Right forelimb (tissue), 1 donor: ENCODE measurements at regions not wholly inside any gene's neighbourhood (a gene's known extent, or its start where the extent isn't known, plus 50 kb on each side); places are given as distances from the start of the nearest gene placed in this dataset.
"Not testable (repeated sequence)": the region's sequence is repeated elsewhere in the genome, so short reads cannot be mapped to it uniquely, and the experiment has no call there.

Source experiments
- DNase-seq: peaks from one replicate; pipeline ENCODE4 v3.0.0-alpha.2; 2018

DNA sequence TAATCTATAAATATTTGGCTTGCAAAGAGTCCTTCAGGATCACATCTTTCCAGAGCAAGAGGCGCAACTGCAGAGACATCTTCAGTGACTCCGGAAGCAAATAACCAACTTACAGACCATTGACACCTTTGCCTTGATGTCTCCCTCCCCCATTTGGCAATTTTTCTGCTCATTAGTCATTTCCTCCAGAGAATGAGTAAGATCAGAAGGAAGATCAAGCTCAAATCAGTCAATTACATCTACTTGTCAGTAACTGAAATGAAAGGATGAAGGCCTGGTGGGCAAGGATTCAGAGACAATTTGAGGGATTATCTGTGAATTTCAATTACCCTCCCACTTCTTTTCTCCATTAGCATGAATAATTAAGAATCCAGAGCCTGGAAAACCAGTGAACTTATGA, 665.6 kb upstream of the CPEB2 start:
- no peak for DNase-seq

DNA sequence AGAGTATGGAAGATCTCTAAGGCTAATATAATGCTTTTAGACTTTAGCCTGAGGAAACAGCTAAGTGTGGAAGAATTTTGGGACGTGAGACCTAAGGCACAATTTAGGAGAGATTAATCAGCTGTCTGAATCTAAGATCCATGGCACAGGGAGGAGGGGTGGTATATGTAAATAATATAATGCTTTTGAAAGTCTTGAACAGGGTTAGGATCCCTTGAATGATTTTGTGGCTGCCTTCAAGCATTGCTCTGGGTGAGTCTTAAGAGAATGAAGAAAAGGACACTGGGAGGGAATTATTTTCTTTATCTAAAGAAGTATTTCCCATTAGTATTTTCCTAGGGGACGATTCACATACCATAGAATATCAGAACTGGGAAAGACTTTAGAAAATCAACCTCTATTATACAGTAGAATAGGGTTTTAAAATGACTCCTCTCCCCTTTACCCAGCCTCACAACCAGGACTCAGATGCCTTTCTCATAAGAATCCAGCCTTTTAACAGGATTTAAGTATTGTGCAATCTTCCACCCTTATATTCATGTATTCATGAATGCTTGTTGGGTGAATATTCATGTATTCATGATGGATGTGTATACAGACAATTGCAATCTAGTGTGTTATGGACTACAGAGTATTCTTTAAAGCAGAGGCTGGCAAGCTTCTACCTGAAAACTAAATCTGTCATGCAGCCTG, 664.2 kb upstream of the CPEB2 start:
- DNase-seq = no peak

DNA sequence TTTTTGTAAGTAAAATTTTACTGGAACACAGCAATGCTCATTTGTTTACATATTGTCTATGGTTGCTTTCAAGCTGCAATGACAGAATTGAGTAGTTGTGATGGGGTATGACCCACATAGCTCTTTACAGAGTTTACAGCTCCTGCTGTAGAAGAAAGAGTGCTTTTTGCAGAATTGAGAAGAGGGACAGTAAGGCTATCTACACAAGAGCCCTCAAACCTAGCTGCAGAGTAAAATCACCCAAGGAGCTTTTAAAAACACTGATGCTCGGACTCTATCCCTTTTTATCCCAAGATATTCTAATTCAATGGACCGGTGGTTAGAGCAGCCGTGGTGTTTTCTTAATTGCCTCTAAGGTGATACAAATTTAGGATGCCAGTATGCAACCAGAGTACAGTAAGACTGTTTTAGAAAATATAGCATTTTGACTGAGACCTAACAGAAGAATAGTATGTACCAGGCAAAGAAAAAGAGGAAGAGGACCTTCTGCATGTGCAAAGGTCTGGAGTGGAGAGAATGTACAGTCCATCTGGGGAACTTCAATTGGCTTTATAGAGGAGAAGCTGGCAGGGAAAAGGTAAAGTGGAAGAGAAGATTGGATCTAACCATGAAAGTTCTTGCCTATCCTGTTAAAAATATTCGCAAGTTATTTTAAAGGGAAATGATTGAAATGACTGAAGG, 663.6 kb upstream of the CPEB2 start:
- no peak for DNase-seq

DNA sequence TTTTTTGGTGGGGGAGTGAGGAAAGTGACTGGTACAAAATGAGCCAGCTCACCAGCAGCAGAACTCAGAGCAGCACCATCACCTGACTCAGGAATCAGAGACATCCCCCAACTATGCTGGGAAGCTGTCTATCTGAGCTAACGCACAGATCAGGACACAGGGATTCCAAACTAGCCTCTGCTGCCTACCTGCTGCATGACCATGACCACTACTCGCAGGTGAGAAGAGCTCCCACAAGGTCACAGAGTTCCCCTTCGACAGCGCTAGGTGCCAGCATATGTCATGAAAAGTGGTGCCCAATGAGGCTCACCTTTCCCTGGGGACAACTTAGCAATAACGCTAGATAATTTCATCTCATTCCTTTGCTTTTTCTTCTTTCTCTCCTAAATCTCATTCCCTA, 662.6 kb upstream of the CPEB2 start:
- DNase-seq = no peak

DNA sequence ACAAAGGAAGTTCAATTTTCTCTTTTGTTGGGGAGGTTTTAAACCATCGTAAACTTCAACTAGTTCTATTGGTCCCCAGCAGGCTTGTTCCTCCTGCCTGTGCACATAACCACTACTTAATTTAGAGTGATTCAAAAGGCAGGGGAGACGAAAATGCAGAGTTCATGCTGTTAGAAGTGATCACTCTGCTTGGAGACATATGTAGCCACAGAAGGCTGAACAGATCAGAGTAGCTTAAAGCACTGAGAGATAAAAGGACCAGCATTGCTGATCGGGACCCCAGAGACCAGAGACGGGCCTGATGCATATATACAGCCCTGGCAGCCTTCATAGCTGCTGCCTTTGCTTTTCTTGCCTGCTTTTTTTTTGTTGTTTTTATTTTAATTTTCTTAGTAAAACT, 662.0 kb upstream of the CPEB2 start:
- no peak for DNase-seq

DNA sequence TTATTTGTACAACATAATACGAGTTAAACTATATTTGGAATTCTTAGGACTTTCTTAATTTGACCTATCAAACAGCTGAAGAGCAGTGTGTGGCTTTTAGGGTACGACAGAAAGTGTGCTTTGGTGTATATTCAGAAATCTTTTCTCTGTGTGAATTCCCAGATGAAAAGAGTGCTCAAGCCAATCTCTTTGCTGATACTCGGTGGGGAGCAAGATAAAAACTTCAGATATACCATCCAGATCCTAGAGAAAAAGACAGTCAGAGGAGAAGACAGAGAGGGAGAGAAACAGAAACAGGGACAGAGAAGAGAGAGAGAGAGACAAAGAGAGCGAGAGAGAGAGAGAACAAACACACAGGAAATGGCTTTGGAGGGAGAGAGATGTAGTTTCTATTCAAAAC, 658.3 kb upstream of the CPEB2 start:
- DNase-seq = no peak

DNA sequence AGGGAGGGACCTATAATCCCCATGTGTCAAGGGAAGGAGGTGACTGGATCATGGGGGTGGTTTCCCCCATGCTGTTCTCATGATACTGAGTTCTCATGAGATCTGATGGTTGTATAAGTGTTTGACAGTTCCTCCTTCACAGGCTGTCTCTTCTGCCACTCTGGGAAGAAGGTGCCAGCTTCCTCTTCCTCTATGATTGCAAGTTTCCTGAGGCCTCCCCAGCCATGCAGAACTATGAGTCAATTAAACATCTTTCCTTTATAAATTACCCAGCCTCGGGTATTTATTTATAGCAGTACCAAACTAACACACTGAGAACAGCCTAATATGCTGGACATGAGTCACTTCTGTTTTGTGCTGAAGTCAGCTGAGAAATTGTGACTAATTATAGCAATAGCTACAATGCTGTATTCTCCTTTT, 656.9 kb upstream of the CPEB2 start:
- no peak for DNase-seq

DNA sequence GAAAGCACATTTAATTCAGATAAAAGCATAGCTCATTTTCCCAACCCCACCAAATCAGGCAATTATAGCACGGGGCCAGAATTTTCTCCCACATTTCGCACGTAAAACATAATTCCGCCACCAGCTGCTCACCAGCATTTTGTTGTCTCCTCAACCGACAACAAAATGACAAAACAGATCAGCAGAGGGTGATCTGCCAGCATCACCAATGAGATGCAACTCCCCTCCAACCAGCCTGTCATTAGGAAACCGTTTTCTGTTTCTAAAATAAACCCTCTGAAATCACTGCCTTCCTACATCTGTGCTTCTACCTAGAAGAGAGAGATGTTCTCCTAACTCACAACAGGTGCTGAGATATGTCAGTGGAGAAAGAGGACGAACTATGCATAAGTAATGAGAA, 654.8 kb upstream of the CPEB2 start:
- DNase-seq = no peak

DNA sequence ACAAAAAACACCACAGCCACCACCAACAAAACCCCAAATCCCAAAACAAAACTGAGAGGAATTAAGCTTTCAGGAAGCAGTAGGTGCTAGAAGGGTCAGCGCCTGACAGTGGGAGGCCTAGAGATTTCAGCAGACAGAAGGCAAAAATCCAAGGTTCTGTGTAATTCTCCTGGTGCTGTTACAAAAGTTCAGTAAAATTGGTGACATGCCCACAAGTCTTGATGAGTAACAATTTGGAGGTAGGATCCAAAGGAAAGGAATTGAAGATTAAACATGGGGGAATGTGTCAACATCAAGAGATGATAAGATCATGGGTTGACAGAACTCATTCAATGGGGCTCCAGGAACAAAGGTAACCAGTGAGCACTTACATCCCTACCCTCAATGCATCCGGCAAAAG, 653.8 kb upstream of the CPEB2 start:
- no peak for DNase-seq

DNA sequence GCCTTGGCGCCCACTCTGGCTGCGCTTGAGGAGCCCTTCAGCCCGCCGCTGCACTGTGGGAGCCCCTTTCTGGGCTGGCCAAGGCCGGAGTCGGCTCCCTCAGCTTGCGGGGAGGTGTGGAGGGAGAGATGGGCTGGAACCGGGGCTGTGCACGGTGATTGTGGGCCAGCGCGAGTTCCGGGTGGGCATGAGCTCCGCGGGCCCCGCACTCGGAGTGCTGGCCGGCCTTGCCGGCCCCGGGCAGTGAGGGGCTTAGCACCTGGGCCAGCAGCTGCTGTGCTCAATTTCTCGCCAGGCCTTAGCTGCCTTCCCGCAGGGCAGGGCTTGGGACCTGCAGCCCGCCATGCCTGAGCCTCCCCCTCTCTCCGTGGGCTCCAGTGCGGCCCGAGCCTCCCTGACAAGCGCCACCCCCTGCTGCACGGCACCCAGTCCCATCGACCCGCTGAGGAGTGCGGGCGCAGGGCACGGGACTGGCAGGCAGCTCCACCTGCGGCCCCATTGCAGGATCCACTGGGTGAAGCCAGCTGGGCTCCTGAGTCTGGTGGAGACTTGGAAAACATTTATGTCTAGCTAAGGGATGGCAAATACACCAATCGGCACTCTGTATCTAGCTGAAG, 643.6 kb upstream of the CPEB2 start:
- not testable (repeated sequence) for DNase-seq

DNA sequence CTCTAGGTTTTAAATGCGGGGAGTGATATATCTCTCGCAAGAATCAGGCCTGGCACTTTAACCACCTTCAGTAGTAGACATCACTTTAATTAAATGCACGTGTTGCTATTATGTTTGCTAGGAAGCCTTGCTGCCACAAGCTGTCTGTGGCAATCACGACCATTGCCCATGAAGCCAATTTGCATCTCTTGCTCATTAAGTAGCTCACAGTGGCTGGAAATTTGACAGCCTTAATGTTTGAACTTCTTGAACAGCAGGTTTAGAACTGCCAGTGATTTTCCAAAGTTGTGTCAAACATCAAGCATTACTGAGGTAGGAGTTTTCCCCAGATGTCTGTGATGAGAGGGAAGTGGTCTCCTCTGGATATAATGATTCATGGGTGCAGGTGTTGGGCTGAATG, 642.3 kb upstream of the CPEB2 start:
- no peak for DNase-seq

DNA sequence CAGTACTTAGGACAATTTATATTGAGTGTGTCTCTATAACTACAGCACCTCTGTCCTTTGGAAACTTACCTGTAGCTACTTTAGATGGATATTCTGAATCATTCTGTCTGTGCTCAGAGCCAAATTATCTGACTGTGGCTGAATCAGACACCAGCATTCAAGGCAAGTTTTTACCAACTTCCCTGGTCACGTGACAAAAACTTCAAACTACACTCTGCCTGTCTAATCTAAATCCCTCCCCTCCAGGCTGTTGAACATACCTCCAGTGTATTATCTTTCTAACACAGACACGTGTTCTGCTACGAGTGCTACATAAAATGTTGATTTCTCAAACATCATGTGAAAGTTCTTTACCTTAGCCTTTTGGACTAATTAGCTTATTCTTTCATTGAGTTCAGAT, 641.2 kb upstream of the CPEB2 start:
- no peak for DNase-seq

DNA sequence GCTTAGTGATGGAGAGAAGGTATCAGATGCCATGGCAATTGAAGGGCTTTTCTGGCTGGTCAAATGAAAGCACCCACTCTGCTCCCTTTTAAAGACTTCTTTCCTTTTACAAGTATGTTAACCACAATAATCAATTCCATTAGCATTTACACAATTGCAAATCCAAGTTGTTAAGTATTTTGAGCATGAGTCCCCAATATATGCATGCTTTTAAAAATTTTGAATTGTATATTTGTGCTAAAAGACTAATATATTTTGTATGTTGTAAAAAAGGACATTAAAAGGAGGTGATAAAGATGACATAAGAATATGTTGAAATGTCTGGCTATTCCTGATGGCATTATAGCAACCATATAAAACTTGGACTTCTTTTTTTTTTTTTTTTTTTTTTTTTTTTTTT, 639.9 kb upstream of the CPEB2 start:
- no peak for DNase-seq

DNA sequence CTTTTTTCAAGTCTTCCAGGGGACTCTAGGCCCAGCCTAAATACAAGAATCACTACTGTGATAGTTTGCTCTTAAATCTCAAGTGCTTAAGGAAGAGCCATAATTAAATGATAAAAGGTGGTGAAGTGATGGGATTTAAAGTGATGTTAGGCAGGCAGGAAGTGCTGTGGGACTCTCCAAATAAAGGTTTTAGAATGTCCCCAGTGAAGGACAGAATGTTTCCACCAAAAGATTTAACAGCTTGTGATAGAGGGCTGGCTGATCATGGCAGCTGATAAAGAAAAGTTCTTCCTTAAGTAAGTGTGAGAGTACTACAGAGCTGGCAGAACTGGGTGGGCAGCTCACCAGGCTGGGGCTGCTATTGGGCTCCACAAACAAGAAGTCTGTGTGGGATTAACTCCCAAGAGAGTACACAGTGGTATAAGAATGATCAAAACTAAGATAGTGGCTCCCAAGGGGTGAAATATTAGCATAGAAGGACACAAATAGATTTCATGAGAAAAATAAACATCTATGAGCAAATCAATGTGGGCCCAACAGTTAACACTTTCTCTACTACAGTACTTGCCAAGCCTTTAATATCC, 637.2 kb upstream of the CPEB2 start:
- DNase-seq = no peak

DNA sequence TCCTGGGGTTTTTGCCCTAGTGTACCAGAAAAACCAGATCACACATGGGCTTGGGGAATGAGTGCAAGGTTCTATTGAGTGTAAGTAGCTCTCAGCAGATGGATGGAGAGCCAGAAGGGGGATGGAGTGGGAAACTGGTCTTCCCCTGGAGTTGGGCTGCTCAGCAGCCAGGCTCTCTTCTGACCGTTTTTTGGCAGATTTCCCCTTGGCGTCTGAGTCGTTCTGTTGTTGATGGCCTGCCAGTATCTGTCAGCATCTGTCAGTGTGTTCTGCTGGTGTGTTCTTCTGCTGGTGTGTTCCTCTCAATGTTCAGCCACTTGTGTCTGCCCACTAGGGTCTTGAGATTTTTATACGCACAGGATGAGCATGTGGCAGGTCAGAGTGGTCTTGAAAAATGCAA, 633.9 kb upstream of the CPEB2 start:
- DNase-seq = no peak

DNA sequence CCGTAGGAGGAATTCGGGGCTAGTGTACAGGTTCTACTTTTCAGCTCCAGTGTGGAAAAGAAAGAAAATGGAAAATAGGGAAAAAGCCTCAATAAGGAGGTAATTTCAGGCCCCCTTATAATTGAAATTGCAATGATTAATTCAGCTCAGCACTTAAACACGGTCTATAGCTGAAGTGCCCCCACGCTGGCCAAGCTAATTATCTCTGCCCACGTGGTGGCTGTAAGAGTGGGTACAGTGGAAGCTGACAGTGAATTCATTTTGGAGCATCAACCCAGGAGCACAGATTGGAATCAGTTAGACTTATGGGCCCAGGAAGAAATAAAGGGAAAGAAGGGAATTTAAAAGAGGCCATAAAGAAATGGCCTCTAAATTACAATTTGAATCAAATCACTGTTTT, 631.1 kb upstream of the CPEB2 start:
- no peak for DNase-seq

DNA sequence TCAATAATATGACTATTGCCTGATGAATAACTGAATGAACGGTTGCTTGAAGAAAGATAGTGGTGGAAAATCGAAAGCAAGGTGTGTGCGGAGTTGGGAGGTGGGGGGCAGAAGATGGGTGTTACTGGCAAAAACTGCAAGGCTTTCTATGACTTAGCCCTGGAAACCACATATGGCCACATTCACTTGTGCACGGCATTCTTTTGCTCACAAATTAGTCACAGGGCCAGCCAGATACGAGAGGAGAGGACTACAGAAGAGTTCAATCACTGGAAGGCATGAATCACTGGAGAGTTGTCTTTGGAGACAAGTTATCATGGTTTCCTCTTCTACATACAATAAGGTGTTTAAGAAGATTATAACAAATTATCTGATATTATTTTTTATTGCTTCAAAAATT, 626.5 kb upstream of the CPEB2 start:
- no peak for DNase-seq

DNA sequence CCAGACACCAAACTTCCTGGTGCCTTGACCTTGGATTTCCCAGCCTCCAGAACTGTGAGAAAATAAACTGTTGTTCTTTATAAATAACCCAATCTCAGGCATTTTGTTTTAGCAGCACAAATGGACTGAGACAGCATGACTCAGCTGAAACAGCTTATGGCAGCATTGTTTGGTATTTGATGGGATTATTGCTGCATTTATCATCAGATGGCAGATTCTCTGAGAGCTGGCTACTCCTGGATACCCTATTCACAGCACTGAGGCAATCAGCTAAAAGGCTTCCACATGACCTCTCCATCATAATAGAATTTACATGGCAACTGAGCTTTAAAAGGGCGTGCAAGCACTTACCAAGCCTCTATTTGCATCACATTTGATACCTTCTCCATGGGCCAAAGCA, 623.1 kb upstream of the CPEB2 start:
- no peak for DNase-seq

DNA sequence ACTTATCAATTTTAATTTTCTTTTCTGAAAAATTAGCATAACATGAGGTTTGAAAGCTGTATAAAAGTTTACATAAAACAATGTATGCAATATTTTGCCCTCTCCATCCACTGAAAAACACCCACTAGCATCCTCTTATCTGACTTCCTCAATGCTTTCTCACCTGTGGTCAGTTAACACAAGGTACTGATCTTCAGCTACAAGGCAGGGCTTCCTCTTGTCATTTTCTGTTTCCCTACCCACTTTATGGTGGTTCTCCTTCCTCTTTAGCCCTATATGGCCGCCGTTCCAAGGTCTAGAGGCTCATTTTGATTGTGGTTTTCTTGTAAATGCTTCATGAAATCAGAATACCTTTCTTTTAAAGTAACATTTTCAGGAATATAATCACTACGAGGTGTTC, 618.6 kb upstream of the CPEB2 start:
- DNase-seq = no peak

DNA sequence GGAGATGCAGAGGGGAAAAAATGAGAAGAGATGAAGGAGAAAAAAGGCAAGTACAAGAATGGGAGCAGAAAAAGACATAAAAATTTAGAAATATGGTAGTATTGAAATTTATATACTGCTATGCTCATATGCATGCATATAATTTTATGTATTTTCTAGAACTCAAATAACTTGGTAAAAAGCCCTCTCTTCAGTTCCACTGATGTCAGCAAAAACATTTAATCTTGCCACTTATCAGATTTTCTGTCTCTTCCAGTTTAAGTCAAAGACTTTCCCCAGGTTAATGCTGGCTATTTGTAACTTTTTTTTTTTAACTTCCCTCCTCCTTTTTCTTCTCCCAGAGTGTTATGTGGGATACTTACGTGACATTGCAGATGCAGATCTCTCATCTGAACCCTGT, 617.5 kb upstream of the CPEB2 start:
- DNase-seq = no peak

DNA sequence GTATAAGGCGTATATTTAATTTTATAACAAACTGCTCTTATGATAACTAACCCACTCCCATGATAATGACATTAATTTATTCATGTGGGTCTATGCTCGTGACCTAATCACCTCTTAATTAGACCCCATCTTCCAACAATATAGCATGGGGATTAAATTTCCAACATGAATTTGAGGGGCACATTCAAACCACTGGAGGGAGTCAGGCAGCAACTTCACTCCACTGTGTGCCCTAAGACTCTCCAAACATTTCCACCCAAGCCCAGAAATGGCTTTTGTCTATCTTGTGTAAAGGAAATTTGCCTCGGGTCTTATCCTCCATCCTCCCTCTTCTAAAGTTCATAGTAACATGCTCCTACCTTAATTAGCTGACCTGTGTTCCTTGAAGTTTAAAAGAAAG, 616.1 kb upstream of the CPEB2 start:
- DNase-seq = no peak

DNA sequence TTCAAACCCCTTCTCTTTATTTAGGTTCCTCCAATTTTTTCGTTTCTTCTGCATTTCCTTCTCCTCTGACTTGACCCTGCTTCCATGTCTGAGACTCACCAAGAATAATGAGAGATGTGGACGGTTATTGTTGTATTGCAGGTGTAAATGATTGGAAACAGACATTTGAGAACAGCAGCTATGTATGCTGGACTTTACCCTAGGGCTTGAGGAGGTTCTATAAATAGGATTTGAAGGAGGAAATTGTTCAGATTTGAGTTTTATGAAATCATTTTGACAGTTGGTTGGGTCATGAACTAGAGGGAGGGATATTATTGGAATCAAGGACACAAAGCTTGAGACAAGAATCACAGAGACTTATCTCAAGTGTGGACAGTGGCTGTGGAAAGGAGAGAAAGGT, 614.6 kb upstream of the CPEB2 start:
- no peak for DNase-seq

DNA sequence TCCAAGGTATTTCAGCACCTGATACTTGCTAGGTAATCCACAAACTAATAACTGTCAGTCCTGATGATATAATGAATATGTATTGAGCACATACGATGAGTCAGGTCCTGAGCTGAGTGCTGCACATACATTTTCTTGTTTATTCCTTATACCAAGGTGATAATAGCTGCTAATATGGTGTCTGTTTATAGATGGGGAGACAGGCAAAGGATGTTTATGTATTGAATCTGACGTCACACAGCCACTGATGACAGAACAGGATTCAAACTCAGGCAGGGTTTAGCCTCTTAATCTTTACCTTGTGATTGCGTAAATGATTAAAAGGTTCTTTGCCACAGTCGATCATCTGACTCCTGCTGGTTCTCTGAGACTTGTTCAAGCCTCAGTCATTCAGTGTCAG, 609.9 kb upstream of the CPEB2 start:
- DNase-seq = no peak

DNA sequence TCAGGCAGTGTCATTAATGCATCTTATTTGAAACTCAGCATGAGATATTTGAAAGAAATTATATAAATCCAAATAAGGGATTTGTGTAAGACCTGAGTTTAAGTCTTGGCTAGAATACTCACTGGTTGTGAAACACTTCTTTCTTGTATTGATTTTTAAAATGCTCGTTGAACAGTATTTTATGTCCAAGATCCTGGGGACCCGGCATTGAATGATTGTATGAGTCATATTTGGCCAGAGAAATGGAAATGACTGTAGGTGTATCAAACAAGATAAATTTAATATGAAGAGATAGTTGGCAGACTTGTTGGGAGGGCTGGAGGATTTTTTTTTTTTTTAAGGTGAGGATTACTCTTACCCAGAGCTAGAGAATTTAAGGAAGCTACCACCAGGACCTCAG, 606.1 kb upstream of the CPEB2 start:
- no peak for DNase-seq
